GM04503 (cell line): ENCODE measurements at regions not wholly inside any gene's neighbourhood (a gene's known extent, or its start where the extent isn't known, plus 50 kb on each side); places are given as distances from the start of the nearest gene placed in this dataset.

Source experiments
- DNase-seq: peaks from one replicate; pipeline ENCODE4 v3.0.0-alpha.2; 2012; ENCODE audit warnings: low read depth

DNA sequence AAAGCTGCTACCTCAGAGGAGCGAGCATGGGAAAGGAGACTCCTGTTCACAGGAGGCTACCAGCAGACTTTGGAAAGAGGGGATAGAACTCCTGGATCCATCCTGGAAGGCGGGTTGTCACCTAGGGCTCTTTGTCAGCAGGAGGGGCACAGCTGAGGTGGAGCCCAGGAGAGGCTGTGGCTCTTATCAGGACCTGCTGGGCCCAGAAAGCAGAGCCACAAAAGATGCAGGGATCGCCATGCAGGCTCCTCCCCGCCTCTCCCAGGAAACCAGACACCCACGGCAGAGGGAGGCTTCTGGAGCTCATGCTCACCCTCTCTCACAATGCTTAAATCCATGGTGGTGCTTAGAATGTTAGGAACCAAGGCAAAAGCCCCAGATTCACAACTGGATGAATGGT is 994.2 kb downstream of the UQCRFS1 start:
- DNase-seq: no peak

DNA sequence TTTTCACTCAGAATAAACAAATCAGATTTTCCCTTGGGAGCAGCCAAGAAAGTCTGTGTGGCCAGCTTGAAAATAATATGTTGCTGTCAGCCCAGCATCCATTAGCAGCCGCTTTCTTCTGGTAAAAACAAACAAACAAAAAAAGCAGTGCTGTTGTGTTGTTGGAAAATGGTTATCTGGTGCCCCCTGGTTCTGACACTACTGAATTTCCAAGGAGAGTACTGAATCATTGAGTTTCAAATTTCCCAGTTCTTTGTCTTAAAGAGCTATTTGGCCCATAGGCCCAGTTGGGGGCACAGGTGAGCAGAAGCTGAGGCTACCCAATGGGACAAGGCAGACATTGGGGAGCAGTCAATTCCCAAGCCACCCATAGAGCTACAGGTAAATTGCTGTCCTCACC is 995.9 kb downstream of the UQCRFS1 start:
- no peak for DNase-seq

GRCh38 chr19:28213470-28214082 is 999.4 kb downstream of the UQCRFS1 start:
- no peak for DNase-seq

GRCh38 chr19:28210886-28211285 is 1002.1 kb downstream of the UQCRFS1 start:
- DNase-seq: no peak

DNA sequence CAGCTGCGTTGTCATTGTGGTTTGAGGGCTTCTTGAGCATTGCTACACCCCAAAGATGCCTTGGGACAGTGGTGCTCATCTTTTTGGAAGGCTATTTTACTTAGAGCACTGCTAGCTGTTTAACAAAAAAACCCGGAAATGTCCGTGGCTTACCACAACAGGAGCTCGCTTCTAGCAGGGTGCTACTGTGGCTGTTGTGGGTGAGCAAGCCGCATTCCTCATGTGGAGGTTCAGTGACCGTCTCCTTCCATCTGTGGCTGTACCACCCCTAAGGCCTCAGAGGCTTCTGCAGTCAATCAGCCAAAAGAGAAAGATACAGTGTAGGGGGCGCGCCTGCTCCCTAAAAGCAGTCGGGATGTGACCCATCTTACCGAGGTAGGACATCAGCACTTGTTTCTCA is 1004.2 kb downstream of the UQCRFS1 start:
- no peak for DNase-seq

GRCh38 chr19:28207244-28207643 is 1005.7 kb downstream of the UQCRFS1 start:
- no peak for DNase-seq

DNA sequence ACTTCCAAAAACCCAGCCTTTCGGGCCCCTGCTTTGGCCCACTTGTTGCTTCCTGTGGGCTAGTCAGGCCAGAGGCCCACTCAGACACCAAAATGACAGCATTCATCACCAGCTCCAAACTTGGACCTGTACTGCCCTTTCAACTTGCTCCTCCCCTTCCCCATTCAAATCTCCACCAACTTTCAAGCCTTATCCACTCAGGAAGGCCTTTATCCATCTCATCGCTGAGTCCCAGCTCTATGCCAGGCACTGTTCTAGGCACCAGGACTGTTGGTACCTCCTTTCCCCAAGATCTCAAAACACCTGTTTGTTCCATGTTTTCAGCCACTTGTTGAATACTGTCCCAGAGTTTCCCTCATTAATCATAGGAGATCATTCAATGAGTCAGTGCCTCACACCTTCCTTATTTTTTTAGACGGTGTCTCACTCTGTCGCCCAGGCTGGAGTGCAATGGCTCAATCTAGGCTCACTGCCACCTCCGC is 1011.4 kb downstream of the UQCRFS1 start:
- no peak for DNase-seq

GRCh38 chr19:28199323-28199722 is 1013.6 kb downstream of the UQCRFS1 start:
- DNase-seq: no peak

DNA sequence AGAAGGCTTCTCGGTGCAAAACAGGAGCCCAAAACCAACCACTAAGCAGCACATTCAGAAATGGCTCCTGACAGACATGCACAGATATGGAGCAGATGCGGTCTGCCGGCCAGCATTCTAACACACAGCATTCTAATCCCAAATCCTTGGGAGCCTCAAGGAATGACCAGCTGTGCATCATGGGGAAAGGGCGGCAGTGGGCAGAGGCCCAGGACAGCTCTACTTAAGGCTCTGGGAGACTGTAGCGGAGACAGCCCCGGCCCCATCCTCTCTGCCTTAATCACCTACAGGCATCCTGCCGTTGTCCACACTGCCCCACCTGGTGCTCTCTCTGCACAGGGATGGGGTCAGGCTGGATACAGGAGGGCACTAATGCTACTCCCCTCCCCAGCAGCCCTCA is 1016.0 kb downstream of the UQCRFS1 start:
- DNase-seq: no peak

GRCh38 chr19:28196101-28196500 is 1016.9 kb downstream of the UQCRFS1 start:
- DNase-seq: no peak

DNA sequence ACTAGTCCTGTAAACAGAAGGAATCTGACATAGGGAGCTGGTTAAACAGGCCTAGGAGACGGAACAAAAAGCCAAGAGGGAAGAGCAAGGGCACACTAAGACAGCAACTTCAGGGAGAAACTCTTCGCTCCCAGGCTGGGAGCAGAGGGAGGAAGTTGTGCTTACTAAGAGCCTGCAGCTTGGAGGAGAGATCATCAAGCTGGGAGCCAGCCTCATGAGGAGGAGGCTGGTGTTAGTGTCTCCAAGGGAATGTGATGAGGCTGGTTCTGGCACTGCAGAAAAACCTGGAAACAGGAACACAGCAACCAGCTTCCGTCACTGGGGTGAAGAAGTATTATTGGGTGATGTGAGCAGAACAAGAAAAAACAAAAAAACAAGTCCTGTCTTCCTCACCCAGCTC is 1027.3 kb downstream of the UQCRFS1 start:
- no peak for DNase-seq

GRCh38 chr19:28184997-28185396 is 1028.0 kb downstream of the UQCRFS1 start:
- no peak for DNase-seq

DNA sequence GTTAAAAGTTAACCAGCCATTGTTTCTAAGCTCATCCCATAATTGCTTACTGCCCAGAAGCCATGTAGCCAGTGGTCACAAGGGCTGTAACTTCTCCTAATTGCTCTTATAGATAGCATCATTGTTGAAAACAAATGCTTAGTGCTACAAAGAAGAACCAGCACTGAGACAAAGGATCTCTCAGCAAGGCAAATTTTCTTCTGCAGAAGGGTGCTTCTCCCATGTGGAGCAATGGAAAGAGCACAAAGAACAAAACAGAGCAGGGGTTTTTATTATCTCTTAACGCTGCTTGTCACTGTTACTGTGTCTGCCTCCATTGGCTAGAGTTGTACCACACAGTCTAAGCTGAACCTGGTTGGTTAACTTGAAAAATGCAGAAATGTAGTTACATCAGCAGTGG is 1036.8 kb downstream of the UQCRFS1 start:
- DNase-seq: no peak

- no peak for DNase-seq
Observed at GRCh38 chr19:28171983-28172382, 1041.0 kb downstream of the UQCRFS1 start.

DNA sequence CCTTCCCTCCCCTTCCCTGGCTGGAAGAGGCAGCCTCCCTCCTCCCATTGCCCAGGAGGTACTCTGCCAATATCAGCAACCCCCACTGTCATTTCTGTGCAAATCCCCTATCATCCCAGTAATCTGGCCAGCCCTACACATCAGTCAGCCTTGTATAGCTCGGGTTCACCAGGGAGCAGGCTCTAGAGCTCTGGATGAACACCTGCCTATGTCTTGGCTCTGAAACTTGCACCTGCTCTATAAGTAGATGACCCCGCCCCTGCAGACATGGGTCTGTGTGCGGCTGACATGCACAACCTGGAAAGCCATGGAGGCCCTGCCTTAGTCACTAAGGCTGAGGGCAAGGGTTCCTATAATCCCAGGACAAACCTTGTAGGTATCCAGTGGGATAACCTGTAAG is 1042.9 kb downstream of the UQCRFS1 start:
- DNase-seq: no peak

- no peak for DNase-seq
Observed at GRCh38 chr19:28169168-28169887, 1043.6 kb downstream of the UQCRFS1 start.

DNA sequence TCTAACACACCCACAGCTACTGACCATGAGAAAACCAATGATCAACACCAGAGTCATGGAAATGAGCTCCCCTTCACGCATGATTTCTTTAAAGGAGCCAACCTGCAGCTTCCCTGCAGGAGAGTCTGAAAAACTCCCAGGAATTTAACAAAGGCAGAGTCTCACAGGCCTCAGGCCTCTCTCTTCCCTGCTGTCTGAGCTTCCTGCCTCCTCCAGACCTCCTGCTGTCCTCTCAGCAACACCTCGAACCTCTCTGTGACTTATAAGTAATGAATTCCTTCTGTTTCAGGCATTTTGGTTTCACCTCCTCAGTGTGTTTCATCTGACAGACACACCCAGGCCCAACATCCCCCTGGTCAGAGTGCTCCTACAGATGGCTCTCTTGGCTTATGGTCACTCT is 1044.4 kb downstream of the UQCRFS1 start:
- DNase-seq: no peak

GRCh38 chr19:28166025-28166424 is 1046.9 kb downstream of the UQCRFS1 start:
- no peak for DNase-seq

DNA sequence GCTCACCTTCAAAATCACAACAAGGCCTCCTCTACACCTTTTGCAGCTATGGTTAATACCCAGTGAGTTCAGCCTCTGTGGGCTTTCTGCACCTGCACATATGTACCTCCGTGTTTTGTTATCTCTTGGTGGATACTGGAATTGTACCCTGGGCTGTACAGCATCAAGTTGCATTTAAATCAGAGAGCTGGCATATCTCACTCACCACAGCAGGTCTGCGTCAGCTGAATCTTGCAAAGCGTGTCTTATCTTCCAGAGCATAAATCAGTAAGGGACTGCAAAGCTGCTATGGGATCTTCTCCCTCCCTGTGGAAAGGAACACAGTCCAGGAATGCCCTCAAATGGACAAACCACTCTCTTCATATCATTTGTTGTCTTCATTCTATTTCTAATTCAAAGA is 1048.7 kb downstream of the UQCRFS1 start:
- no peak for DNase-seq

GRCh38 chr19:28159065-28159464 is 1053.9 kb downstream of the UQCRFS1 start:
- no peak for DNase-seq

DNA sequence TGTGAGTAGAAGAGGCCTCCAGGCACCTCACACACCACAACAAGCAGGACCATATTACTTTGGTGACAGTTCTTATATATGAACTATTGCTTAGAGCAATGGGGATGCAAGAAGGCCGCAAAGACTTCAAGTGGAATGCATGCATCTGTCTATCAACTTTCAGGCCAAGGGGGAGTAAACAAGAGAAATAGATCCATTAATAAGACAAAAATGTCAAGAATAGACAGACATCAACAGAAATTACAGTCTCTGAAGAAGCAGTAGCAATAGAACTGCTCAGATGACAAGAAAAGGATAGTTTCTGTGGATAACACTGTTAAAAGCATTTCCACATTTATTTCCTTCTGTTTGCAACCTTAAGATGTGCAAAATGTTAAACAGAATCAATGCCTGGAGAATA is 1057.7 kb downstream of the UQCRFS1 start:
- no peak for DNase-seq

DNA sequence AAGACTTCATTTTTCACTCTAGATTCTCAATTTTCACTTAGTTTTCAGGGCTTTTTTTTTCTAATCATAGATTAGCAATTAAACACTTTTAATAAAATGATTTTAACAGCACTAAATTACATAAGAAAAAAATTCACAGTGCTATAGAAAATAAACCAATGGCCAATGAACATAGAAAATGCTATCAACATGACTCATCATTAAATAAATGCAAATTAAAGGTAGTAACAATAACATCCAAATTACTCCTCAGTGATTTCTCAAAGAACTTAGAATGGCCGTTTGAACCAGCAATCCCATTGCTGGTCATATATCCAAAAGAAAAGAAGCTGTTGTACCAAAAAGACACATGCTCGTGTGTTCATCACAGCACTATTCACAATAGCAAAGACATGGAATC is 1058.9 kb downstream of the UQCRFS1 start:
- no peak for DNase-seq

DNA sequence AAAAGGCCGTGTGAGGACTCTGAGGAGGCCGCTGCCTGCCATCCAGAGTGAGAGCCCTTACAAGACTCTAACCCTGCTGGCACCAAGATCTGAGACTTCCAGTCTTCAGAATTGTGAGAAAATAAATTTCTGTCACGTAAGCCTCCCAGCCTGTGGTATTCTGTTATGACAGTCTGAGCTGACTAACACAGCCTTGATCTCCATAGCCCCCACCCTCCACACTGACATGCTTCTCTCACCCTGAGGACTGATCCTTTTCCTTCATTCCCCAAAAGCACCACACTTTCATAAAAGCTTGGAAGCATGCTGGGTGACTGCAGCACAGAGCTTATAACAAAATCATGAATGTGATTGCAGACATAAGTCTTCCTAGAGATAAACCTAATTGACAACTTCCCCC is 1059.8 kb downstream of the UQCRFS1 start:
- DNase-seq: no peak

DNA sequence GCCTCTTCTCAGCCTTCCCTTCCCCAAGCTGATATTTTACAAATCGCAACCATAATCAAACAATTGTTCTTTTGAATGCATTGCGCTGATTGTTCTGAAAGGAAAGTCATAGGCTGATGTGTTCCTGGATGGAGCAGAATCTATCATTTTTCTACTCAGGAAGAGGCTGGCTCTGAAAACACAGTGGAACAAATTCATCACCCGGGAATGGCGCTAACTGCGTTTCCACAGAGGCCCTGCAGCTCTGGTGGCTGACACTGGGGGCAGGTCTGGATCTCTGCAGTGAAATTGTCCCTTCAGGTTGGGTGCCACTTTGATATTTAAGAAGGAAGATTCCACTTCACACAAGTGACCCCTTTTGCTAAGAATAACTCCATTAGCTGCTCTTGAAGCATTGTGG is 1060.8 kb downstream of the UQCRFS1 start:
- no peak for DNase-seq
